D721Med (cell line): ENCODE measurements at regions not wholly inside any gene's neighbourhood (a gene's known extent, or its start where the extent isn't known, plus 50 kb on each side); places are given as distances from the start of the nearest gene placed in this dataset.

ENCODE experiments used
- DNase-seq: peaks from one replicate; pipeline ENCODE4 v3.0.0; 2011; ENCODE audit warnings: low spot score; ENCODE audit not compliant: insufficient read length
- FAIRE-seq: peaks from 2 replicates; lab custom pipeline; 2011; peaks lifted over from hg19 to GRCh38; lab: Jason Lieb, UNC
- TF ChIP-seq, protein P1 (sequence below): IDR thresholded peaks from 2 replicates; pipeline ENCODE4 v1.5.1; 2012; ENCODE audit warnings: mild to moderate bottlenecking, control low read depth; ENCODE audit not compliant: insufficient read depth; ENCODE audit errors: missing control alignments

- FAIRE-seq = no peak
- TF ChIP-seq, protein P1, sequence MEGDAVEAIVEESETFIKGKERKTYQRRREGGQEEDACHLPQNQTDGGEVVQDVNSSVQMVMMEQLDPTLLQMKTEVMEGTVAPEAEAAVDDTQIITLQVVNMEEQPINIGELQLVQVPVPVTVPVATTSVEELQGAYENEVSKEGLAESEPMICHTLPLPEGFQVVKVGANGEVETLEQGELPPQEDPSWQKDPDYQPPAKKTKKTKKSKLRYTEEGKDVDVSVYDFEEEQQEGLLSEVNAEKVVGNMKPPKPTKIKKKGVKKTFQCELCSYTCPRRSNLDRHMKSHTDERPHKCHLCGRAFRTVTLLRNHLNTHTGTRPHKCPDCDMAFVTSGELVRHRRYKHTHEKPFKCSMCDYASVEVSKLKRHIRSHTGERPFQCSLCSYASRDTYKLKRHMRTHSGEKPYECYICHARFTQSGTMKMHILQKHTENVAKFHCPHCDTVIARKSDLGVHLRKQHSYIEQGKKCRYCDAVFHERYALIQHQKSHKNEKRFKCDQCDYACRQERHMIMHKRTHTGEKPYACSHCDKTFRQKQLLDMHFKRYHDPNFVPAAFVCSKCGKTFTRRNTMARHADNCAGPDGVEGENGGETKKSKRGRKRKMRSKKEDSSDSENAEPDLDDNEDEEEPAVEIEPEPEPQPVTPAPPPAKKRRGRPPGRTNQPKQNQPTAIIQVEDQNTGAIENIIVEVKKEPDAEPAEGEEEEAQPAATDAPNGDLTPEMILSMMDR = no peak
Observed at GRCh38 chr13:79910875-79911540, 429.9 kb downstream of the SPRY2 start.

GRCh38 chr13:79909644-79910043 lies 428.7 kb downstream of the NDFIP2 start:
- no peak for FAIRE-seq
- TF ChIP-seq, protein P1 = no peak
- DNase-seq = no peak

More at GRCh38 chr13:79910875-79911540, 429.9 kb downstream of the SPRY2 start:
- no peak for DNase-seq

DNA sequence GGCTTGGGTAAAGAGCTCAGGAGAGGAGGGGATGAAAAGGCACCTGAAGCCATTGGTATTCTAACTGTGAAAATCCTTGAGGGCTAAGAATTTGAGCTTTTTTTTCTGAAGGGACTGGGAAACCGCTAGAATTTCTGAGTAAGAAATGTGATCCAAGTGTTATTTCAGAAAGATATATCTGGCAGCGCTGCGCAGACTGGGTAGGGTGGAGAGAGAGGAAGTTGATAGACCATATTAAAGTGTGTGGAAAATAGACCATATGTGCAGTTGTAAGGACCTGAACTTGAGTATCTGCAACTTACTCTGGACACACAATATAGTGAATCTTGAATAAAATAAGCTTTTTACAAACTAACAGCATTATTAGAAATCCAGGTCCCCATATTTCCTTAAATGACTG lies 427.4 kb downstream of the NDFIP2 start:
- DNase-seq (no peak), FAIRE-seq (no peak)
- TF ChIP-seq, protein P1 = no peak

DNA sequence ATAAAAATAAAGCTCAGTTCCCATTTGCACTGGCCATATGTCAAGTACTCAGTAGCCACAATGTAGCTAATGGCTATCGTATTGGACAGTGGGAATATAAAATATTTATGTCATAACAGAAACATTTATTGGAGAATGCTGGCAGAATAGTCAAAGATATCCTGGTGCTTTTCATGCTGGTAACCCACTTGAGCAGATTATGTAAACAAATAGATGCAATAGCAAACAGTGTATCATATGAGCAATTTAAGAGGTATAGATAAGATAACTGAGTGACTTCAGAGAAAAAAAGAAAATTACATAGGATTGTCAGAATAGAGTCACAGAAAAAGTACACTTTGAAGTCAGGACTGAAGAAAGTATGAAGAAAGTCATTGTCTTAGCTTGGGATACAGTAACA lies 426.6 kb downstream of the NDFIP2 start:
- TF ChIP-seq, protein P1 = no peak
- DNase-seq (no peak), FAIRE-seq (no peak)

GRCh38 chr13:79906345-79906744 lies 425.4 kb downstream of the NDFIP2 start:
- TF ChIP-seq, protein P1 = no peak
- FAIRE-seq = no peak
- DNase-seq = no peak

GRCh38 chr13:79905018-79905417 lies 424.1 kb downstream of the NDFIP2 start:
- TF ChIP-seq, protein P1 = no peak
- FAIRE-seq (no peak), DNase-seq (no peak)

DNA sequence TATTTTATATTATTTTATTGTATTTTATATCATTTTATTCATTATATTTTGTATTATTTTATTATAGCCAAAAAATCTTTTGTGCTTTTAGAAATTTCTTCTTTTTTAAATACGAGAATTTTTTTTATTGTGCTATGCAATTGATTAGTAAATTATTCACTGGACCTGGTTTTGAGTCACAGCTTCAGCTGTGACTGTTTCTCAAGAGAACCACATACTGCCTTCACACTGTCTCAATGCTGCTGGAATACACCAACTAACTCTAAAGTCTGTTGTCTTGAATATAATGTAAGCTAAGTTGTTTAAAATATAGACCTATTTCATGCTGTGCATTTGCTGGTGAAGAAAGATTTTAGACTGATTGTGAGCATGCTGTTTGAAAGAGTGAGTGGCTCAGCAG lies 423.6 kb downstream of the NDFIP2 start:
- no peak for DNase-seq
- no peak for FAIRE-seq
- TF ChIP-seq, protein P1 = no peak
